LNCaP clone FGC (cell line): ENCODE measurements at regions not wholly inside any gene's neighbourhood (a gene's known extent, or its start where the extent isn't known, plus 50 kb on each side); places are given as distances from the start of the nearest gene placed in this dataset.
"Not testable (repeated sequence)": the region's sequence is repeated elsewhere in the genome, so short reads cannot be mapped to it uniquely, and the experiment has no call there.

Experiments used
- DNase-seq: peaks from one replicate; pipeline ENCODE4 v3.0.0-alpha.2; 2011; ENCODE audit warnings: low read depth
- H3K4me3 ChIP-seq: 2 replicates; pipeline ENCODE4 v1.5.1; 2011; ENCODE audit warnings: mild to moderate bottlenecking, low read depth, low read length, control low read depth
- TF ChIP-seq, protein P1 (sequence below): IDR thresholded peaks from 2 replicates; pipeline ENCODE4 v1.5.1; 2012; ENCODE audit warnings: mild to moderate bottlenecking; ENCODE audit not compliant: control insufficient read depth, insufficient read depth; ENCODE audit errors: extremely low read depth

DNA sequence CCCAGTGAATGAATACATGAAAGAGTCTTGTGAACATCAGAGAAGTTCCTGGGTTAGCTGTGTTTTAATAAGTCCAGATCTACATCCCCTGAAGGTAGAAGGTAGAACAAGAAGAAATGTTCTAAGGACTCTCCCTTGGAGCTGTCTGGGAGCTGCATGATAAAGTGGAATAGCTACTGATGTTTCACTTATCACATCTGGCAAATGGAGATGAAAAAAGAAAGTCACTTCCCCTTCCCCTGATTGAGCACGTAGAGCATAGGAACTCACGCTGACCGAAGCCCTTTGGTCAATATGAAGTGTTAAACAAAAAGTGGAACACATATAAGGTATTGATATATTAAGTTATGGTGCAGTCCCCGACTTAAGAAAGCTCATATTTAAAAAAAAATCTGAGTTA is 53.2 kb upstream of the PARP1 start:
- DNase-seq = no peak
- no peak overlapping the region for H3K4me3 ChIP-seq
- TF ChIP-seq, protein P1, sequence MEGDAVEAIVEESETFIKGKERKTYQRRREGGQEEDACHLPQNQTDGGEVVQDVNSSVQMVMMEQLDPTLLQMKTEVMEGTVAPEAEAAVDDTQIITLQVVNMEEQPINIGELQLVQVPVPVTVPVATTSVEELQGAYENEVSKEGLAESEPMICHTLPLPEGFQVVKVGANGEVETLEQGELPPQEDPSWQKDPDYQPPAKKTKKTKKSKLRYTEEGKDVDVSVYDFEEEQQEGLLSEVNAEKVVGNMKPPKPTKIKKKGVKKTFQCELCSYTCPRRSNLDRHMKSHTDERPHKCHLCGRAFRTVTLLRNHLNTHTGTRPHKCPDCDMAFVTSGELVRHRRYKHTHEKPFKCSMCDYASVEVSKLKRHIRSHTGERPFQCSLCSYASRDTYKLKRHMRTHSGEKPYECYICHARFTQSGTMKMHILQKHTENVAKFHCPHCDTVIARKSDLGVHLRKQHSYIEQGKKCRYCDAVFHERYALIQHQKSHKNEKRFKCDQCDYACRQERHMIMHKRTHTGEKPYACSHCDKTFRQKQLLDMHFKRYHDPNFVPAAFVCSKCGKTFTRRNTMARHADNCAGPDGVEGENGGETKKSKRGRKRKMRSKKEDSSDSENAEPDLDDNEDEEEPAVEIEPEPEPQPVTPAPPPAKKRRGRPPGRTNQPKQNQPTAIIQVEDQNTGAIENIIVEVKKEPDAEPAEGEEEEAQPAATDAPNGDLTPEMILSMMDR = no peak

DNA sequence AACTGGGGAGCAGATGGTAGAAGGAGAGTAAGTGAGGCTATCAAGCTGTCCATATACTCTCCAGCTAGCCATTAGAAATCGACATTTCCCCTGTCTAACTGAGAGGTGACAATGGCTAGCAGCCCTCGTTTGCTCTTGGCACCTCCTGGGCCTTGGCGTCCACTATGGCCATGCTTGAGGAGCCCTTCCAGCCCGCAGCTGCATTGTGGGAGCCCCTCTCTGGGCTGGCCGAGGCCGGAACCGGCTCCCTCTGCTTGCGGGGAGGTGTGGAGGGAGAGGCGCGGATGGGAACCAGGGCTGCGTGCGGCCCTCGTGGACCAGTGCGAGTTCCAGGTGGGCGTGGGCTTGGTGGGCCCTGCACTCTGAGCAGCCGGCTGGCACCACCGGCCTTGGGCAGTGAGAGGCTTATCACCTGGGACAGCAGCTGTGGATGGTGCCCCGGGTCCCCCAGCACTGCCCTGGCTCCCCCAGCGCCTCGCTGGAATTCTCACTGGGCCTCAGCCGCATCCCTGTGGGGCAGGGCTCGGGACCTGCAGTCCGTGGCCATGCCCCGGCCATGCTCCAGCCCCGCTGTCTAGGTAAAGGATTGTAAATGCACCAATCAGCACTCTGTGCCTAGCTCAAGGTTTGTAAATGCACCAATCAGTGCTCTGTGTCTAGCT is 56.2 kb upstream of the PARP1 start:
- H3K4me3 ChIP-seq = no peak overlapping the region
- TF ChIP-seq, protein P1 = no peak
- no peak for DNase-seq

DNA sequence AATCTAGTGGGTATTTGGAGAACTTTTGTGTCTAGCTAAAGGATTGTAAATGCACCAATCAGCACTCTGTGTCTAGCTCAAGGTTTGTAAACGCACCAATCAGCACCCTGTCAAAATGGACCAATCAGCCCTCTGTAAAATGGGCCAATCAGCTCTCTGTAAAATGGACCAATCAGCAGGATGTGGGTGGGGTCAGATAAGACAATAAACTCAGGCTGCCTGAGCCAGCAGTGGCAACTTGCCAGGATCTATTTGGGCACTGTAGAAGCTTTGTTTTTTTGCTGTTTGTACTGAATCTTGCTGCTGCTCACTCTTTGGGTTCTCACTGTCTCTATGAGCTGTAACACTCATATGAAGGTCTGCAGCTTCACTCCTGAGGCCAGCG is 56.7 kb upstream of the PARP1 start:
- H3K4me3 ChIP-seq, DNase-seq: not testable (repeated sequence)

DNA sequence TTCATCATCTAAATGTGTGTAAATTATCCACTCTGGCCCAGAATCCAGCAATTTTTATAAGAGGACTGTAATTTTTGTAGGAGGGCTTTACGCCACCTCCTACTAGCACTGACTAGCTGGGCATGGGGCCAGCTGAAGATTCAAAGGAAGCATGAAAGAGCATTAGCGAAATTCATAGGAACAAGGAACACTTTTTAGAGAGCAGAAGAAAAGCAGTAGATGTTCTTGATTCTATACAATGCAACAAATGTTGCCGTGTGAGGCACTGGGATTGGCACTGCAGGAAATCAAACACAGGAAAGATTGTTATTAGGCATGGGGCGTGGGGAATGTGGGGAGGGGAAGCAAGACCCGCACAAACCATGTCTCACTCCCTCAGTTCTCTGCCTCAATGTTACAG is 58.4 kb upstream of the PARP1 start:
- DNase-seq = no peak
- TF ChIP-seq, protein P1 = no peak
- H3K4me3 ChIP-seq = no peak overlapping the region

DNA sequence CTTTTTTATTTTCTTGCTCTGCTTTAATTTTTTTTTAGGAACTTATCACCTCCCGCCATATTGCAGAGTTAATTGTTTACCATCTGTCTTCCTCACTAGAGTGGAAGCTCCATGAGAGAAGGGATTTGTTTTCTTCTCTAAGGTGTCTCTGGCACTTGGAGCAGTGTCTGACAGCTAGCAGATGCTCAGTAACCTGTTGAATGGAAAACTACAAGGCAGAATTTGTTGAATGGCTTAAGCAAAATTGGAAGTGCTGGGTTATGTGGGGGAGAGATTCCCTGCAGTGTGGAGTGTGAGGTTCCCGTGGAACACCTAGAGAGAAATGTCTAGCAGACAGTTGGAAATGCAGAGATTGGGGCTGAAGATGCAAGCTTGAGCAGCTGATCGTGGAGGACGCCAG is 59.5 kb upstream of the PARP1 start:
- DNase-seq = no peak
- no peak overlapping the region for H3K4me3 ChIP-seq
- TF ChIP-seq, protein P1 = no peak

DNA sequence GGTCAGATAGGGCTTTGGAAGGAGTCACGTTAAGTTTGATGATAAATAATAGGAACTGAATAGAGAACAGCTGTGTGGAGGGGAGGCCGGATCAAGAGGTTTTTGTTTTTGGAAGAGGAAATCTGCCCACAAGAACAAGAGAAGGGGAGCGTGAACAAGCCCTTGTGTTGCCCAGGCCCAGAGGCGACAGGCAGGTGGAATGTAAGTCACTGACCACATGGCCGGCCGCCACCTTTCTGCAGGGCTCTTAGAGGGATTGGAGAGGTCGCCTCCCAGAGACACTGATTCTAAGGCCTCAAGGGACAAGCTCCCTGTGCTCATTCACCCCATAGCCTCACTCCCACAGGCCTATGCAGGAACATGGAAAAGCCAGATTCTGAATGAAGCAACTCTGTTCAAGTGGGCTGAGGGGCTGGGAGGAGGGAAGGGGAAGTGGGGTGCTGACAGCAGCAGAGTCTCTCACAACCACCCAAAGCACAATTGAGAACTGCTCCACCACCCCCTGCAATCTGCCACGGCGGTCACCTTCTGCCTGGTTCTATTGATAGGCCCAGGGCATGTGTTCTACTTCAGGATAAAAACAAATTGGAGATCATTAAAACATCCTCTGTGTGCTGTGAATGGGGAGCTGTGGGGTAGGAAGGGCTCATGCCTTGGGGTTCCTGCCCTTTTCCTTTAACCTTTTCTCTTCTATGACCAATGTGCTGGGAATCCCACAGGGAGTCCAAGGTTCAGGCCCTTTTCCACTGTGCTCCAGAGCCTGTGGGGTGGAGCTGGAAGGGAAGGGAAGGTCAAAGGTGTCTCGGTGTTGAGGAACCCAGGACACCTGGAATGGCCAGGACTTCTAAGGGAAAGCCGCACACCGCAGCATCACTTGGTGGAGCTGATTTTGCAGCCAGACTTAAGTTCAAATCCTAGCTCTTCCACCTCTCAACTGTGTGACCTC is 63.3 kb upstream of the PARP1 start:
- TF ChIP-seq, protein P1 = no peak
- no peak overlapping the region for H3K4me3 ChIP-seq
- no peak for DNase-seq

DNA sequence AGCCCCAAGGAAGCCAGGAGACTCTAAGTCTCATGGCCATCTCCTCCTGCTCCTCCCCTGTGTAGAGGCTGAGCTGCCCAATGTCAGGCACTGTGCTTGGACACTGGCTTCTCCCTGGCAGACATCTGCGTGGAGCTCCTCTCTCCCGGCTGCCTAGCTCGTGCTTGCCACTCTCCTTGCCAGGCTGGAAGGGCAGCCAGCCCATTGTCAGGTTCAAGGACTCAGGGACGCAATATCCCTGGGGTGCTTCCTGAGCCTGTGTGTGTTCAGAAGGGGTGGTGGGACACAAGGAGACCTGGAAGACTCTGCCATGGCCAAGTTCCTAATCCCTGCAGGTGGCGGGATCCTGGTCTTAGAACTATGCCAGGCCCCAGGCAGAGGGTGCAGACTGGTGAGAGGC is 65.4 kb upstream of the PARP1 start:
- H3K4me3 ChIP-seq = no peak overlapping the region
- TF ChIP-seq, protein P1 = no peak
- no peak for DNase-seq
